ENCODE measurements at regions not wholly inside any gene's neighbourhood (a gene's known extent, or its start where the extent isn't known, plus 50 kb on each side); places are given as distances from the start of the nearest gene placed in this dataset.

DNA sequence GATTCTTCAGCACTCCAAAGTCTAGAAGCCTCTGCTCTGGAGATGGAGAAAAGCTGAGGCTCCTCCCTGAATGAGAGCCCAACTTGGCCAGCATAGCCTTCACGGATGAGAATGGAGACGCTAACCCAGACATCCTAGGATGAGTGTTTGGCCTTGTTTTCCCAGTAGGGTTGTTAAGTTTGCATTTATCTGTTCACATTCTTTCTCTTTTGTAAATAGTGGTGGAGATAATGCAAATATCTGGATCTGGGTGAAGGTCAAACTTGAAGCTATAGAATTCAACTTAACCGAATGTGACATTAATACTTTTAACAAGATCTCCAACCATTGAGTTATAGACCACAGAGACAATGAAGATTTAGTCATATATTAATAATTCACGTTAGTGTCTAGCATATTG lies 53.4 kb upstream of the BZW1 start:
- TF ChIP-seq, protein P1, sequence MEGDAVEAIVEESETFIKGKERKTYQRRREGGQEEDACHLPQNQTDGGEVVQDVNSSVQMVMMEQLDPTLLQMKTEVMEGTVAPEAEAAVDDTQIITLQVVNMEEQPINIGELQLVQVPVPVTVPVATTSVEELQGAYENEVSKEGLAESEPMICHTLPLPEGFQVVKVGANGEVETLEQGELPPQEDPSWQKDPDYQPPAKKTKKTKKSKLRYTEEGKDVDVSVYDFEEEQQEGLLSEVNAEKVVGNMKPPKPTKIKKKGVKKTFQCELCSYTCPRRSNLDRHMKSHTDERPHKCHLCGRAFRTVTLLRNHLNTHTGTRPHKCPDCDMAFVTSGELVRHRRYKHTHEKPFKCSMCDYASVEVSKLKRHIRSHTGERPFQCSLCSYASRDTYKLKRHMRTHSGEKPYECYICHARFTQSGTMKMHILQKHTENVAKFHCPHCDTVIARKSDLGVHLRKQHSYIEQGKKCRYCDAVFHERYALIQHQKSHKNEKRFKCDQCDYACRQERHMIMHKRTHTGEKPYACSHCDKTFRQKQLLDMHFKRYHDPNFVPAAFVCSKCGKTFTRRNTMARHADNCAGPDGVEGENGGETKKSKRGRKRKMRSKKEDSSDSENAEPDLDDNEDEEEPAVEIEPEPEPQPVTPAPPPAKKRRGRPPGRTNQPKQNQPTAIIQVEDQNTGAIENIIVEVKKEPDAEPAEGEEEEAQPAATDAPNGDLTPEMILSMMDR (IDR thresholded peaks at IDR 0.05), result no peak
- H3K36me3 Mint-ChIP-seq (ENCODE audit: low read depth), result no peaks in the 10 kb centered on the region
- H3K4me1 Mint-ChIP-seq (ENCODE audit: low read depth), result peaks cover 31% of the 10 kb centered on the region
- no peaks in the 10 kb centered on the region for H3K27me3 Mint-ChIP-seq (ENCODE audit: low read depth)
- no peak overlapping the region for H3K4me3 Mint-ChIP-seq (ENCODE audit: unreplicated experiment)
- no peak for DNase-seq (ENCODE audit: low spot score)
- H3K9me3 Mint-ChIP-seq (ENCODE audit: low read depth), result no peaks in the 10 kb centered on the region
- H3K27ac Mint-ChIP-seq (ENCODE audit: unreplicated experiment), result no peak overlapping the region

DNA sequence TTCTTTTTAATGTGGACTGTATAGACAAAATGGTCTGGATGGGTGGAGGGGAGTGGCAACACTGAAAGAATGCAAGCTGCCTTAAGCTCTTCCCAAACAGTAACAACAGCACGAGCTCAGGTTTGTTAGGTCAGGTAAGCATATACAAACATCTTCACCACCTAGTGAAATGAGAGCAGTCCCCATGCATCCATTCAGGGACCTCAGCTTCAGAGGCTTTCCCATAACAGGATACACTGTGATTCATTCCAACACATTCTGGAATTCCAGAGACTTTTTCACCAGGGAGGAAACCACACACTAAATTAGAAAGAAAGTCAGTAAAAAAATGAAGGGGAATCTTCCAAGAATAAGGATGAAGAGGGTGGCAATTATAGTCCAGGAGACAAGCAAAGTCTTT lies 50.4 kb upstream of the BZW1 start:
- Mint-ChIP-seq H3K4me3 (ENCODE audit: unreplicated experiment) (no peak overlapping the region), H3K9me3 (ENCODE audit: low read depth) (no peaks in the 10 kb centered on the region), H3K27me3 (ENCODE audit: low read depth) (no peaks in the 10 kb centered on the region), H3K27ac (ENCODE audit: unreplicated experiment) (peak overlapping the region; percentile 74), H3K4me1 (ENCODE audit: low read depth) (peaks cover 56% of the 10 kb centered on the region), H3K36me3 (ENCODE audit: low read depth) (no peaks in the 10 kb centered on the region)
- TF ChIP-seq, protein P1 (IDR thresholded peaks at IDR 0.05), result no peak
- DNase-seq (ENCODE audit: low spot score), result no peak

Measured in chondrocyte (in vitro differentiated cells).